ENCODE measurements at regions not wholly inside any gene's neighbourhood (a gene's known extent, or its start where the extent isn't known, plus 50 kb on each side); places are given as distances from the start of the nearest gene placed in this dataset.

- TF ChIP-seq, protein P1, sequence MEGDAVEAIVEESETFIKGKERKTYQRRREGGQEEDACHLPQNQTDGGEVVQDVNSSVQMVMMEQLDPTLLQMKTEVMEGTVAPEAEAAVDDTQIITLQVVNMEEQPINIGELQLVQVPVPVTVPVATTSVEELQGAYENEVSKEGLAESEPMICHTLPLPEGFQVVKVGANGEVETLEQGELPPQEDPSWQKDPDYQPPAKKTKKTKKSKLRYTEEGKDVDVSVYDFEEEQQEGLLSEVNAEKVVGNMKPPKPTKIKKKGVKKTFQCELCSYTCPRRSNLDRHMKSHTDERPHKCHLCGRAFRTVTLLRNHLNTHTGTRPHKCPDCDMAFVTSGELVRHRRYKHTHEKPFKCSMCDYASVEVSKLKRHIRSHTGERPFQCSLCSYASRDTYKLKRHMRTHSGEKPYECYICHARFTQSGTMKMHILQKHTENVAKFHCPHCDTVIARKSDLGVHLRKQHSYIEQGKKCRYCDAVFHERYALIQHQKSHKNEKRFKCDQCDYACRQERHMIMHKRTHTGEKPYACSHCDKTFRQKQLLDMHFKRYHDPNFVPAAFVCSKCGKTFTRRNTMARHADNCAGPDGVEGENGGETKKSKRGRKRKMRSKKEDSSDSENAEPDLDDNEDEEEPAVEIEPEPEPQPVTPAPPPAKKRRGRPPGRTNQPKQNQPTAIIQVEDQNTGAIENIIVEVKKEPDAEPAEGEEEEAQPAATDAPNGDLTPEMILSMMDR (IDR thresholded peaks at IDR 0.05 in 4 of 5, conservative IDR thresholded peaks at IDR 0.05 in 1 of 5), result no peak
- no peak for TF ChIP-seq POLR2A (IDR thresholded peaks at IDR 0.05)
Observed at GRCh38 chr18:8462651-8463185, 146.5 kb upstream of the RAB12 start.

Measured in gastrocnemius medialis (tissue), 4 donors.